SK-N-SH (cell line): ENCODE measurements at regions not wholly inside any gene's neighbourhood (a gene's known extent, or its start where the extent isn't known, plus 50 kb on each side); places are given as distances from the start of the nearest gene placed in this dataset.
"Not testable (repeated sequence)": the region's sequence is repeated elsewhere in the genome, so short reads cannot be mapped to it uniquely, and the experiment has no call there.

Source experiments
- CTCF ChIA-PET: fragments of 300-600, 350-600 bp; formaldehyde crosslinking; extraction: SDS; loops from one replicate; lab custom pipeline; 2021; lab: Yijun Ruan, JAX
- POLR2A ChIA-PET: fragments of 350-600 bp; sonication (Branson Sonifier 250); formaldehyde crosslinking; extraction: SDS; loops from one replicate; lab custom pipeline; 2020; ENCODE audit warnings: antibody characterized with exemption, inconsistent platforms; lab: Yijun Ruan, JAX
- DNase-seq: peaks from one replicate; pipeline ENCODE4 v3.0.0; 2012
- H2AFZ ChIP-seq: fragments of 200-600 bp; sonication (generic); 2 replicates; pipeline ENCODE4 v1.8.1; 2016; ENCODE audit warnings: antibody characterized with exemption, mild to moderate bottlenecking, low read depth
- H3F3A ChIP-seq: fragments of 200-600 bp; sonication (generic); replicated peaks from 2 replicates; pipeline ENCODE3; 2016; ENCODE audit warnings: antibody characterized with exemption, mild to moderate bottlenecking; ENCODE audit not compliant: insufficient read depth
- H3K27ac ChIP-seq, 2 experiments: fragments of 200-500 bp in 1 of 2; fragments of 200-600 bp in 1 of 2; sonication (Bioruptor generic) in 1 of 2; sonication (generic), shearing (Covaris generic) in 1 of 2; 2 replicates each; pipeline versions ENCODE4 v1.5.1 to v1.6.1; 2014 to 2016; ENCODE audit warnings: low read depth in 2 of 2, inconsistent platforms in 1 of 2, low read length in 1 of 2, mild to moderate bottlenecking in 1 of 2, mixed read lengths in 1 of 2
- H3K27me3 ChIP-seq: fragments of 200-600 bp; sonication (generic), shearing (Covaris generic); 2 replicates; pipeline ENCODE4 v1.6.1; 2016; ENCODE audit warnings: mixed run types; ENCODE audit not compliant: insufficient read depth
- H3K36me3 ChIP-seq, 2 experiments: fragments of 200-500 bp in 1 of 2; fragments of 200-600 bp in 1 of 2; sonication (Bioruptor generic) in 1 of 2; sonication (generic) in 1 of 2; replicated peaks in 1 of 2; 2 replicates each; pipeline versions ENCODE3 to v1.5.1; 2014 to 2016; ENCODE audit warnings: low read length in 1 of 2, mild to moderate bottlenecking in 1 of 2; ENCODE audit not compliant: insufficient read depth in 2 of 2, control insufficient read depth in 1 of 2
- H3K4me1 ChIP-seq, 2 experiments: fragments of 200-500 bp in 1 of 2; fragments of 200-600 bp in 1 of 2; sonication (Bioruptor generic) in 1 of 2; sonication (generic), shearing (Covaris generic) in 1 of 2; 2 replicates each; pipeline versions ENCODE4 v1.5.1 to v1.6.1; 2014 to 2016; ENCODE audit warnings: low read depth in 1 of 2, low read length in 1 of 2, mixed run types in 1 of 2; ENCODE audit not compliant: insufficient read depth in 2 of 2, control insufficient read depth in 1 of 2
- H3K4me2 ChIP-seq: fragments of 200-600 bp; sonication (generic), shearing (Covaris generic); 2 replicates; pipeline ENCODE4 v1.6.1; 2017; ENCODE audit warnings: mixed run types
- H3K4me3 ChIP-seq, 2 experiments: fragments of 200-500 bp in 1 of 2; fragments of 200-600 bp in 1 of 2; sonication (Bioruptor generic) in 1 of 2; sonication (generic), shearing (Covaris generic) in 1 of 2; 2 replicates each; pipeline versions ENCODE4 v1.5.1 to v1.8.1; 2014 to 2016; ENCODE audit warnings: low read depth in 2 of 2, inconsistent platforms in 1 of 2, low read length in 1 of 2, mild to moderate bottlenecking in 1 of 2, mixed read lengths in 1 of 2, moderate library complexity in 1 of 2
- H3K79me2 ChIP-seq: fragments of 200-600 bp; sonication (generic); 2 replicates; pipeline ENCODE4 v1.8.1; 2017; ENCODE audit warnings: mild to moderate bottlenecking; ENCODE audit not compliant: insufficient read depth
- H3K9ac ChIP-seq: fragments of 200-600 bp; sonication (generic); 2 replicates; pipeline ENCODE4 v1.6.1; 2017; ENCODE audit warnings: mixed run types
- H3K9me2 ChIP-seq: fragments of 200-600 bp; sonication (generic); 2 replicates; pipeline ENCODE4 v1.6.1; 2017; ENCODE audit warnings: mixed run types
- H3K9me3 ChIP-seq: fragments of 200-600 bp; sonication (generic); 2 replicates; pipeline ENCODE4 v1.6.1; 2017; ENCODE audit warnings: mixed run types, mild to moderate bottlenecking, moderate library complexity
- H4K20me1 ChIP-seq: fragments of 200-600 bp; sonication (generic); 2 replicates; pipeline ENCODE4 v1.6.1; 2017; ENCODE audit warnings: mild to moderate bottlenecking, mixed run types; ENCODE audit not compliant: insufficient read depth
- GABPA ChIP-seq: IDR thresholded peaks from 2 replicates; pipeline ENCODE4 v1.4.0; 2012; ENCODE audit warnings: low read depth, mild to moderate bottlenecking
- RAD21 ChIP-seq: IDR thresholded peaks from 2 replicates; pipeline ENCODE4 v1.6.1; 2012; ENCODE audit warnings: mild to moderate bottlenecking, low read length
- WGBS: methylation state at CpG from one replicate; pipeline ENCODE4 v1.1.6; 2017; ENCODE audit warnings: low lambda C conversion rate; 5-methylcytosine and 5-hydroxymethylcytosine counted together
- TF ChIP-seq, protein P1 (sequence below): IDR thresholded peaks from 2 replicates; pipeline ENCODE4 v1.4.0; 2012; ENCODE audit warnings: low read depth, borderline replicate concordance

DNA sequence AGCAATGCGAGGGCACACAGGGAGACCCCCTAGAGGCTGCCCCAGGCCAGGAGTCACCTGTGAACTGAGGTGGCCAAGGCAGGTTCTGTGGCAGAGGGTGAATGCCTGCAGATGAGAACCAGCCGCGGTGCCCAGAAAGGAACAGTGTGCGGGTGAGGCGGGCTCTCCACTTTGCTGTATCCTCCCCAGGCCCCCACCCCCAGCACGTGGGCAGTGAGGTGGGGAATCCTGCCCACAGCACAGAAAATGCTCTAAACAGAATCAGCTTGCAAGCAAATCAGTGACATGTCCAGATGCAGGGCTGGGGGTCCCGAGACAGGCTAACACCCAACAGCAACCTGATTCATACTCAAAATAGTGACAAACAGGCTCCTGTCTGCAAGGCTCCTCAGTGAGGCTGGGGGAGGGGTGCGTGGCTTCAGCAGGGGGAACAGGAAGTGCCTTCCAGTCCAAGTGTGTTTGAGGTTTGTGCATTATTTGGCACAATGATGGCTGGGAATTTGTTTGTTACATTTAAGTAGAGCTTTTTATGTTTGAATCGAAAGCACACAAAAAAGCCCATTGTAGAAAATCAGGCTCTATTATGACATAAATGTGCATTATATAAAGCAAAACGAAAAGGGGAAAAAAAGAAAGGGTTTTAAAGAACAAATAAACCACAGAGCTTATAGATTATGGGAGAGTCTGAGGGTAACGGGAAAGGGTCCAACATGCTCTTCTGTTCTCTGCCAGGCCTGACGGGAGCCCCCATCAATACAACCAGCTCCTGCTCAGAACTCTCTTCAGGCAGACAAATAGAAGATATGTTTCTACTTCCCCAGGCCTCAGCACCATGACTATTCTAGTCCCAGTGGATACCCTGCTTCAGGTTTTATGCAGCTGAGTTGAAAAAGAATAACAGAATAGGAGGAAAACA, 201.3 kb downstream of the HSD17B3 start:
- no peaks in the 10 kb centered on the region for H3F3A ChIP-seq
- H3K4me3 ChIP-seq, result no peak overlapping the region

DNA sequence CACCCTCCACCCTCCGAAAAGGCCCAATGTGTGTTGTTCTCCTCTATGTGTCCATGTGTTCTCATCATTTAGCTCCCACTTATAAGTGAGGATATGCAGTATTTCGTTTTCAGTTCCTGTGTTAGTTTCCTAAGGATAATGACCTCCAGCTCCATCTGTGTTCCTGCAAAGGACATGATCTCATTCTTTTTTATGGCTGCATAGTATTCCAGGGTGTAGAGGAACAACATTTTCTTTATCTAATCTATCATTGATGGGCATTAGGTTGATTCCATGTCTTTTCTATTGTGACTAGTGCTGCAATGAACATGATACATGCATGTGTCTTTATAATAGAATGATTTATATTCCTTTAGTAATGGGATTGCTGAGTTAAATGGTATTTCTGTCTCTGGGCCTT, 211.3 kb downstream of the HSD17B3 start:
- H3K27ac ChIP-seq, H3K27me3 ChIP-seq, H4K20me1 ChIP-seq, H3K4me2 ChIP-seq, H3K9me2 ChIP-seq, H3K79me2 ChIP-seq, H3K36me3 ChIP-seq, H3K9ac ChIP-seq, CTCF ChIA-PET, H3K9me3 ChIP-seq, H3K4me3 ChIP-seq, H2AFZ ChIP-seq, DNase-seq, POLR2A ChIA-PET, H3F3A ChIP-seq: not testable (repeated sequence)
- 15% methylated on average over 2 of the region's 2 CpGs for WGBS
- H3K4me1 ChIP-seq, result peaks cover 0 to 11% of the 10 kb centered on the region in 2 experiments; a peak in 1 of 4 replicates

More for the DNA sequence above, 201.3 kb downstream of the HSD17B3 start:
- Histone ChIP-seq H3K4me2 (no peak overlapping the region), H3K27me3 (no peaks in the 10 kb centered on the region), H2AFZ (no peak overlapping the region), H3K79me2 (no peaks in the 10 kb centered on the region), H3K9ac (no peak overlapping the region), H3K27ac (no peak overlapping the region), H3K9me2 (no peaks in the 10 kb centered on the region), H3K4me1 (no peaks in the 10 kb centered on the region; a peak in 1 of 4 replicates), H3K36me3 (no peaks in the 10 kb centered on the region), H3K9me3 (no peaks in the 10 kb centered on the region), H4K20me1 (no peaks in the 10 kb centered on the region)
- POLR2A ChIA-PET, result no interaction called here
- no peak for TF ChIP-seq RAD21
- no peak for DNase-seq
- 55% methylated on average over 12 of the region's 12 CpGs for WGBS
- CTCF ChIA-PET, result no interaction called here

DNA sequence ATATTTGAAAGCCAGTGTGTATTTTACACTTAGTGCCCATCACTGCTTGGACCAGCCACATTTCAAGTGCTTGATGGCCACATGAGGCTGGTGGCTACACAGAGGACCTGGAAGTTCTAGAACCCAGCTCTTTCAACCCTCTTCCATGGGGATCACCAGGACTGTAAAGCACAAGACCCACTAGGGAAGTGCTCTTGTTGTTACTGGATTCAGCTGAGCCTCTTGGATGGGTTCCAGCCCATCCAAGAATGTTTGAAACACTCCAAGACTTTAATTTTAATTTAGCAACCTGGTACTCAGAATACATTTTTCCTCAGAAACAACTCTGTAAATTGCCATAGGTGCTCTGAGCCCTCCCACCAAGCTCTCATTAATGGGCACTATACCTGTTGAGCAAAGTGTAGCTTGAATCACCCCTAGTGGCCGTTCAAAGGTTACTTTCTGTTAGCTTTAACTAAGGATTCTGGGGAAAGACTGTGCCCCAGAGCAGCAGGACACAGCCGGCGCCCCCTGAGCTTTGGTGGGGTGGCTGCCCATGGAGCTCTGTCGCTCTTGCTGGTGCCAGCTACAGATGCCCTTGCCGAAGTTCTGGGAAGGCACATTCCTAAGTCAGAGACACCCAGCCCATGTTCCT, 212.4 kb downstream of the HSD17B3 start:
- ChIA-PET POLR2A (no interaction called here), CTCF (interaction anchor here (0.6 to 1.5 kb wide), 4 partner anchors 10 to 40 kb away, joined by 3 to 4 read pairs (median 3); no protein-coding TSS in a partner anchor)
- H3K27ac ChIP-seq, result no peak overlapping the region
- no peak overlapping the region for H3K4me2 ChIP-seq
- no peaks in the 10 kb centered on the region for H3K79me2 ChIP-seq
- H3K4me3 ChIP-seq, result no peak overlapping the region
- H3K9ac ChIP-seq, result no peak overlapping the region
- H3K36me3 ChIP-seq, result no peaks in the 10 kb centered on the region
- no peak for TF ChIP-seq GABPA
- TF ChIP-seq, protein P1, sequence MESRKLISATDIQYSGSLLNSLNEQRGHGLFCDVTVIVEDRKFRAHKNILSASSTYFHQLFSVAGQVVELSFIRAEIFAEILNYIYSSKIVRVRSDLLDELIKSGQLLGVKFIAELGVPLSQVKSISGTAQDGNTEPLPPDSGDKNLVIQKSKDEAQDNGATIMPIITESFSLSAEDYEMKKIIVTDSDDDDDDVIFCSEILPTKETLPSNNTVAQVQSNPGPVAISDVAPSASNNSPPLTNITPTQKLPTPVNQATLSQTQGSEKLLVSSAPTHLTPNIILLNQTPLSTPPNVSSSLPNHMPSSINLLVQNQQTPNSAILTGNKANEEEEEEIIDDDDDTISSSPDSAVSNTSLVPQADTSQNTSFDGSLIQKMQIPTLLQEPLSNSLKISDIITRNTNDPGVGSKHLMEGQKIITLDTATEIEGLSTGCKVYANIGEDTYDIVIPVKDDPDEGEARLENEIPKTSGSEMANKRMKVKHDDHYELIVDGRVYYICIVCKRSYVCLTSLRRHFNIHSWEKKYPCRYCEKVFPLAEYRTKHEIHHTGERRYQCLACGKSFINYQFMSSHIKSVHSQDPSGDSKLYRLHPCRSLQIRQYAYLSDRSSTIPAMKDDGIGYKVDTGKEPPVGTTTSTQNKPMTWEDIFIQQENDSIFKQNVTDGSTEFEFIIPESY, result no peak
- no peaks in the 10 kb centered on the region for H3K9me2 ChIP-seq
- H4K20me1 ChIP-seq, result no peaks in the 10 kb centered on the region
- WGBS, result 55% methylated on average over 5 of the region's 5 CpGs
- H2AFZ ChIP-seq, result no peak overlapping the region
- H3F3A ChIP-seq, result no peaks in the 10 kb centered on the region
- peaks cover 0 to 20% of the 10 kb centered on the region in 2 experiments; a peak in 1 of 4 replicates for H3K4me1 ChIP-seq
- H3K27me3 ChIP-seq, result no peaks in the 10 kb centered on the region
- no peak for DNase-seq
- H3K9me3 ChIP-seq, result no peaks in the 10 kb centered on the region
